ENCODE measurements at regions not wholly inside any gene's neighbourhood (a gene's known extent, or its start where the extent isn't known, plus 50 kb on each side); places are given as distances from the start of the nearest gene placed in this dataset.

DNA sequence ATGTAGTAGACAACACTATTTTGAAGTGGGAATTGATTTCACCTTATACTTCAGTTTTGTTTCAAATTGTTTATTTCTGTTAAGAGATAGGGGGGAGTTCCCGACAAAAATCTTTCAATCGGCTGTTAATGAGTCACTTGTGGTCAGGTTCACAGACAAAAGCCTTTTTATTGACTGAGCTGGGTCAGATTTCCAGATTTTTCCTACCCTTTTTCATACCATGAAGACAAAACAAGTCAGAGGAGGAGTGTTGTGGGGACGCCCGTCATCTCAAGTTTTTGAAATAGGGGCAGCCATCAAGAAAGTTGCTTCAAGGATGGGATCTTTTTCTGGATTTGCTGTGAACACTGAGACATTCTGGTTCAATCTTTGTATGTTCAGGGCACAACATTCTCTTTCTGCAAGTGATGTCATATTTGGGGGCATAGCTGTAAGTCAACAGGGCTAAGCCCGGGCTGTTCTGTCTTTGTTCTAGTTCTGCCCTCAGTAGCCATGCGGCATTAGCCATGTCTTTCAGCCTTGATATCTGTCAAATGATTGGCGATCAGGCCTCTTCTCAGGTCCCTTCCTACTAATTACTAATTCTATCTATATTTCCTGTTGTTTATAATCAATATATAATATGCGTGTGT is 496.0 kb upstream of the MARCKS start:
- Histone ChIP-seq H3K4me1 (ENCODE audit: control insufficient read depth in 2 of 2, insufficient read depth in 2 of 2, low read length in 2 of 2) (no peaks in the 10 kb centered on the region), H3K36me3 (ENCODE audit: control insufficient read depth in 2 of 2, insufficient read depth in 2 of 2, low read length in 1 of 2) (no peaks in the 10 kb centered on the region), H3K27ac (ENCODE audit: low read depth in 1 of 2, low read length in 1 of 2) (no peak overlapping the region), H3K27me3 (ENCODE audit: control insufficient read depth in 2 of 2, insufficient read depth in 1 of 2, low read length in 1 of 2) (no peaks in the 10 kb centered on the region), H3K4me3 (ENCODE audit: low read length in 2 of 2) (no peak overlapping the region), H3K9me3 (ENCODE audit: control insufficient read depth in 2 of 2, insufficient read depth in 1 of 2, low read length in 1 of 2) (no peaks in the 10 kb centered on the region)
- WGBS, result 91% methylated on average over 8 of the region's 8 CpGs
- no peak for DNase-seq (ENCODE audit: low read depth in 6 of 9, low spot score in 9 of 9)

DNA sequence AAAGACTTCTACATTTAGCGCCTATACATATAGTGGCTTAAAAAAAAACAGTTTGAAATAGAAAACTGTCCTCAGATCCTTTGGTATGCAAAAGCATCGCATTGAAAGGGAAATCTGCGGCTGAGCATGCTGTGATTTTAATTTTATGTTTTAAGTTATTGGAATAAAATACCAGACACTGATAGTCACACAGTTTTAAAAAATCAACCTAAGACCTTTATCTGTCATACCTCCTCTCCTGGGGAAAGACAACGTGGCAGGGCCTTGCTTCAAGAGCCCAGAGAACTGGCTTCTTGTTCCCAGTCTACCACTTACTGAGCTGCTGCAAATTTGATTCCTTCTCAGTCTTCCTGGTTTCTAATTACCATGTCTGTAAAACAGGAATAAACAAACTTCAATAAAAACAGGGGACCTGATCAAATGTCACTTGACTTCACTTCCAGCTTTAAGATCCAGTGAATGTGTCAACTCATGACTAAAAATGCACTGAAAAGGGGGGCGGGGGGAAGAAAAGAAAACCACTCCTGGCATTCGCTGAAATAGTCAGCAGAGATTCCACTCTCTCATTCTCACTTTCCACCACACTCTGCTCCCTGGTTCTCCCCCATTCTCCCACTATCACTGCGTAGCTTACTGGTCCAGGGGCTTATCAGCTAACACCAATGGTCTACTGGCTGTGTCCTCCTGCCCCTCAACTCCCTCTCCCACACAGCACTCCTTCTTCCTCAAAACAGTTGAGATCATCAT is 494.7 kb upstream of the MARCKS start:
- 86% methylated on average over 7 of the region's 7 CpGs for WGBS
- no peaks in the 10 kb centered on the region for H3K4me1 ChIP-seq (ENCODE audit: control insufficient read depth in 2 of 2, insufficient read depth in 2 of 2, low read length in 2 of 2)

DNA sequence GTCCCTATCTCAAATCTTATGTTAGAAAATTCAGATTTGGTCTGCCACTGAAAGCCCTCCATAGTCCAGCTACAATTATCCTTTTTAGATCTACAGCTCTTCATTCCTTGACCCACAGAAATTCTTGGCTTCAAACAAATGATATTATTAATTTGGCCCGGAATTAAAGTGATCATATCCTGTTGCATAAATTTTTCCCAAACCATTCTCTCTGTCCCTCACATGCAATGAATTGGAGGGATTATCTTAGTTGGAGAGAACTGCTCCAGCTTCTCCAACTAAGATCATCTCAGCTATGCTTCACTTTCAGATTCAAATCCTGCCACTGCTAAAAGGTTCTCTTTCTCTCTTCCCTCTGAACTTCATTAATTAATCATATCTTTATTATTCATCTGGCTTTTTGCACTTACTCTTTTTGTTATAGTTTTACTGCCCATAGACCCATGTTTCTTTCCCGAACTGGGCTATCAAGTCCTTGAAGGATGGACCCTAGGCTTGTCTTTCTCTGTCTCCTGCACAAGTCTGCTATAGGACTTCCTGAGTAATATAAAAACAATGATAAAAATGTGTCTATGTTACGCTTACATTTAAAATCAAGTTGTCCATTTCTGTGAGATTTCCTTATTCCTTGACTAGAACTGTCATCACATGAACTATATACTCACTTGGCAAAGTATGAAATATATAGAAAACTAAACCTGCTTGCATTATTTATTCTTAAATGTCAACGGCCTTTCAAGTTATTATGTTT is 493.9 kb upstream of the MARCKS start:
- Histone ChIP-seq H3K4me3 (ENCODE audit: low read length in 2 of 2) (no peak overlapping the region), H3K36me3 (ENCODE audit: control insufficient read depth in 2 of 2, insufficient read depth in 2 of 2, low read length in 1 of 2) (no peaks in the 10 kb centered on the region), H3K27ac (ENCODE audit: low read depth in 1 of 2, low read length in 1 of 2) (peak overlapping the region in 1 of 2 donors; percentile 36), H3K9me3 (ENCODE audit: control insufficient read depth in 2 of 2, insufficient read depth in 1 of 2, low read length in 1 of 2) (no peaks in the 10 kb centered on the region), H3K27me3 (ENCODE audit: control insufficient read depth in 2 of 2, insufficient read depth in 1 of 2, low read length in 1 of 2) (no peaks in the 10 kb centered on the region), H3K4me1 (ENCODE audit: control insufficient read depth in 2 of 2, insufficient read depth in 2 of 2, low read length in 2 of 2) (no peaks in the 10 kb centered on the region)
- DNase-seq (ENCODE audit: low read depth in 6 of 9, low spot score in 9 of 9), result no peak
- 95% methylated on average over 4 of the region's 4 CpGs for WGBS

More for the DNA sequence above, 494.7 kb upstream of the MARCKS start:
- H3K27me3 ChIP-seq (ENCODE audit: control insufficient read depth in 2 of 2, insufficient read depth in 1 of 2, low read length in 1 of 2), result no peaks in the 10 kb centered on the region
- no peak for DNase-seq (ENCODE audit: low read depth in 6 of 9, low spot score in 9 of 9)
- H3K27ac ChIP-seq (ENCODE audit: low read depth in 1 of 2, low read length in 1 of 2), result peak overlapping the region; percentile 36 to 67
- H3K9me3 ChIP-seq (ENCODE audit: control insufficient read depth in 2 of 2, insufficient read depth in 1 of 2, low read length in 1 of 2), result no peaks in the 10 kb centered on the region
- H3K36me3 ChIP-seq (ENCODE audit: control insufficient read depth in 2 of 2, insufficient read depth in 2 of 2, low read length in 1 of 2), result no peaks in the 10 kb centered on the region
- no peak overlapping the region for H3K4me3 ChIP-seq (ENCODE audit: low read length in 2 of 2)

DNA sequence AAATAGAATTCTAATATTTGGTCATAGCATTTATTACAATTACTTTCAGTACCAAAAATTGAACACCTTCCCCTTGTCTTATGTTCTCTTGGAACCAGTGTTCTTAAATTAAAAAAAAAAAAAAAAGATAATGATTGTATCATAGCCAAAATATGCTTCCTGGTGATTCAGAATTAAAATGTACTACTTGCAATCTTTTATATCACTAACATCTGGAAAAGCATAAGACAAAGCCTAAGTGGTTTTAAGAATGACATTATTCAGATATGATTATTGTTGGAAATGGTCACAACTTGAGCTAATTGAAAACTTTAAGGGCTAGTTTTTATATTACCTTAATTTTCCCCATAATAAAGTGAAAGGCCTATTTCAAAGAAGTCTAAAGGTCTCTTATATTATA is 493.3 kb upstream of the MARCKS start:
- Histone ChIP-seq H3K4me1 (ENCODE audit: control insufficient read depth in 2 of 2, insufficient read depth in 2 of 2, low read length in 2 of 2) (no peaks in the 10 kb centered on the region), H3K9me3 (ENCODE audit: control insufficient read depth in 2 of 2, insufficient read depth in 1 of 2, low read length in 1 of 2) (no peaks in the 10 kb centered on the region), H3K4me3 (ENCODE audit: low read length in 2 of 2) (no peak overlapping the region), H3K36me3 (ENCODE audit: control insufficient read depth in 2 of 2, insufficient read depth in 2 of 2, low read length in 1 of 2) (no peaks in the 10 kb centered on the region), H3K27me3 (ENCODE audit: control insufficient read depth in 2 of 2, insufficient read depth in 1 of 2, low read length in 1 of 2) (no peaks in the 10 kb centered on the region), H3K27ac (ENCODE audit: low read depth in 1 of 2, low read length in 1 of 2) (no peak overlapping the region)
- DNase-seq (ENCODE audit: low read depth in 6 of 9, low spot score in 9 of 9), result no peak

DNA sequence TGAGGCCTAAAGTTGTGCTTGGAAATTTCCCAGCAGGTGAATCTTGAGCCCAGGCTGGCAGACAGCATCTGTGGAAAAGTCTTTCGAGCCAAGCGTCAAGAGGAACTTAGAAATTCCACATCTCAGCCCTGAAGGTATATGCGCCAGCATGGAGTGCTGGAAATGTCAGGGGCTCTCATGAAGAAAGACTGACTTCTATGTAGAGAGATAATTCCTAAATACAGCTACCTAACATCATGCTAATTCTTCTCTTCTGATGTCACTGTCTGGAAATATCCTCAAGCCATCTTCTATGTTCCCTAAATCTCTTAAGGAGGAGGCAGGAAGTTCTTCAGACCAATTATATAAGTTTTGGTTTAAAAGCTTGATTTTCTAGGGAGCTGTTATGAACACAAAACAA is 492.4 kb upstream of the MARCKS start:
- no peaks in the 10 kb centered on the region for H3K36me3 ChIP-seq (ENCODE audit: control insufficient read depth in 2 of 2, insufficient read depth in 2 of 2, low read length in 1 of 2)
- H3K4me1 ChIP-seq (ENCODE audit: control insufficient read depth in 2 of 2, insufficient read depth in 2 of 2, low read length in 2 of 2), result no peaks in the 10 kb centered on the region
- DNase-seq (ENCODE audit: low read depth in 6 of 9, low spot score in 9 of 9), result no peak
- no peak overlapping the region for H3K4me3 ChIP-seq (ENCODE audit: low read length in 2 of 2)
- H3K27me3 ChIP-seq (ENCODE audit: control insufficient read depth in 2 of 2, insufficient read depth in 1 of 2, low read length in 1 of 2), result no peaks in the 10 kb centered on the region
- no peaks in the 10 kb centered on the region for H3K9me3 ChIP-seq (ENCODE audit: control insufficient read depth in 2 of 2, insufficient read depth in 1 of 2, low read length in 1 of 2)
- 94% methylated on average over 3 of the region's 3 CpGs for whole genome bisulfite sequencing
- no peak overlapping the region for H3K27ac ChIP-seq (ENCODE audit: low read depth in 1 of 2, low read length in 1 of 2)

DNA sequence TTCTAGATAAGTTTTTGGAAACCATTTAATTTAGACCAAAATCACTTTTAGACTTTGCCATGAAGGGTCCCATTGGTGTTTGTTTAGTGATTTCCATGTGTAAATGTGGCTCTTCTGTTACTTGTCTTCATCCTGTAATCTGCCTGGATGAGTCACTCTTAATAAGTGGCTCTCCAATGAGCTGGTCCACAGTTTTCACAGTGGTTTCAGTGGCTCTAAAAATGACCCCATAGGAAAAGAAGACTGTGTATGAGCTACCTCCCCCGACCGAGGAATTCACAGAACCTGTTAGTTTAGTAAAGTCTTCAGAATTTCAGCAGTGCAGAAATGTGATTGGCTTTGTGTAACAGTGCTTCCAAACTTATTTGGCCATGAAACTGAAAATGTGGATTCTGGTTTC is 492.0 kb upstream of the MARCKS start:
- no peaks in the 10 kb centered on the region for H3K4me1 ChIP-seq (ENCODE audit: control insufficient read depth in 2 of 2, insufficient read depth in 2 of 2, low read length in 2 of 2)
- H3K36me3 ChIP-seq (ENCODE audit: control insufficient read depth in 2 of 2, insufficient read depth in 2 of 2, low read length in 1 of 2), result no peaks in the 10 kb centered on the region
- H3K27me3 ChIP-seq (ENCODE audit: control insufficient read depth in 2 of 2, insufficient read depth in 1 of 2, low read length in 1 of 2), result no peaks in the 10 kb centered on the region
- no peak for DNase-seq (ENCODE audit: low read depth in 6 of 9, low spot score in 9 of 9)
- no peaks in the 10 kb centered on the region for H3K9me3 ChIP-seq (ENCODE audit: control insufficient read depth in 2 of 2, insufficient read depth in 1 of 2, low read length in 1 of 2)
- 97% methylated on average over 2 of the region's 2 CpGs for WGBS
- no peak overlapping the region for H3K4me3 ChIP-seq (ENCODE audit: low read length in 2 of 2)
- no peak overlapping the region for H3K27ac ChIP-seq (ENCODE audit: low read depth in 1 of 2, low read length in 1 of 2)

DNA sequence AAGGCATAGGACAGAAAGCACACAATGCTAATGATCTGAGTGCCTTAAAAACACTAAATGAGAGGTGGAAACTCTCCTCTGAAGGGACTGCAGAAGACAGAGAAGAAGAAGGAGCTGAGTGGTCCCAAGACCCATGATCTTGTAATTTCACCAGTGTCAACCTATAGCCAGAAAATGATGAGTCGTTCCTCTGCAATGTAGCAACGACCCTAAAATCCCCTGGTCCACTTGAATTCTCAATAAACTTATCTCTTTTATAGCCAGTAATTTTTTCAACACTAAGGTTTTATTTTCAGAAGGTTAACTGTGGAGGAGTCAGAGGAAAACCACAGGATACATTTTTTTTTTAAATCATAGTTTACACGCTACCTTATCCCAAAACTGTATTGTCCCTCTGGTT is 490.6 kb upstream of the MARCKS start:
- Histone ChIP-seq H3K4me1 (ENCODE audit: control insufficient read depth in 2 of 2, insufficient read depth in 2 of 2, low read length in 2 of 2) (no peaks in the 10 kb centered on the region), H3K36me3 (ENCODE audit: control insufficient read depth in 2 of 2, insufficient read depth in 2 of 2, low read length in 1 of 2) (no peaks in the 10 kb centered on the region), H3K27ac (ENCODE audit: low read depth in 1 of 2, low read length in 1 of 2) (no peak overlapping the region), H3K9me3 (ENCODE audit: control insufficient read depth in 2 of 2, insufficient read depth in 1 of 2, low read length in 1 of 2) (no peaks in the 10 kb centered on the region), H3K4me3 (ENCODE audit: low read length in 2 of 2) (no peak overlapping the region), H3K27me3 (ENCODE audit: control insufficient read depth in 2 of 2, insufficient read depth in 1 of 2, low read length in 1 of 2) (no peaks in the 10 kb centered on the region)
- 82% methylated on average over 3 of the region's 3 CpGs for whole genome bisulfite sequencing
- no peak for DNase-seq (ENCODE audit: low read depth in 6 of 9, low spot score in 9 of 9)

DNA sequence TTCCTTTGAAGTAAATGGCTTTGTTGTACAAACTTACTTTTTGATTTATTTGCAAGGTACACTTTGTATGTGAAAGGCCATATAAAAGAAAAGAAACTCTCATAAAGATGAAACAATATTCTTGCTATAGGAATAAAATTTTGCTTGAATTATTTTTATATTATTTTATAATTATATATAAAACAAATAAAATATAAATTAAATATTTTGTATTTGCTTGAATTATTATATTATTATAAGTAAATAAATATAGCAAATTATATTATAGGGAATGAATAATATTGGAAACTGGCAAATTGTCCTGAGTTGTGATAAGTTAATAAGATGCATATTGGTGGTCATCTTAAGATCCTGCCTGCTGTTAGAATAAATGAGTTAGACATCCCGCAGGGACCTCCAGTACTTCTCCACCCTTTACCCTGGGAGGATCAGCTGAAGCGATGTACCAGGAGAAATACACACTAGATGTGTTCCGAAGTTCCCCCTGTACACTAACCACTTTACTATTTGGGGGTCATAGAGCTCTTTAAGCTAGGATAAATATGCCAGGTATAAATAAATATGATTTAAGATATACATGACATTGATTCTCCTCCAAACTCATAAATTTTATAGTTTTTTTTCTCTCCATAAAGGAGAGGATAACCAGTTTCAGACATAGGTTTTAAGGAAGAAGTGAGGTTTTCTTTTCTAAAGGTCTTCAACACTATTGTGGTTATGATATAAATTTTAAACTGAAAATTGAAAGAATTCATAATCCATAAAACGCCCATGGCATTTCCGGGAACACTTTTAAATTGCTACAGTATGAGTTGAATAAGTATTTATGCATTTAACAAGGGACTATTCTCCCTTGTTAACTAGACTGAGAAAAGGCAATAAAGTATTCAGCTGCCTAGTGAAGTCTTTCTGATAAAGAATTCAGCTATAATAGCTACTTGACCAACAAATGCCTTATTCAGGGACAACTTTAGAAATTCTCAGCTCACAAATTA is 486.3 kb upstream of the MARCKS start:
- Histone ChIP-seq H3K36me3 (ENCODE audit: control insufficient read depth in 2 of 2, insufficient read depth in 2 of 2, low read length in 1 of 2) (no peaks in the 10 kb centered on the region), H3K27ac (ENCODE audit: low read depth in 1 of 2, low read length in 1 of 2) (no peak overlapping the region), H3K9me3 (ENCODE audit: control insufficient read depth in 2 of 2, insufficient read depth in 1 of 2, low read length in 1 of 2) (no peaks in the 10 kb centered on the region), H3K27me3 (ENCODE audit: control insufficient read depth in 2 of 2, insufficient read depth in 1 of 2, low read length in 1 of 2) (no peaks in the 10 kb centered on the region), H3K4me3 (ENCODE audit: low read length in 2 of 2) (no peak overlapping the region), H3K4me1 (ENCODE audit: control insufficient read depth in 2 of 2, insufficient read depth in 2 of 2, low read length in 2 of 2) (no peaks in the 10 kb centered on the region)
- DNase-seq (ENCODE audit: low read depth in 6 of 9, low spot score in 9 of 9), result no peak
- WGBS, result 85% methylated on average over 5 of the region's 5 CpGs

Data from thymus (tissue), 11 donors.